HG03064 (cell line): ENCODE measurements at regions not wholly inside any gene's neighbourhood (a gene's known extent, or its start where the extent isn't known, plus 50 kb on each side); places are given as distances from the start of the nearest gene placed in this dataset.
A peak's percentile ranks its signal among the peaks of the same experiment; 100 is the strongest.
"Not testable (repeated sequence)": the region's sequence is repeated elsewhere in the genome, so short reads cannot be mapped to it uniquely, and the experiment has no call there.

Experiments used
- ATAC-seq: cut with Tn5 transposase; IDR thresholded peaks from one replicate; pipeline ENCODE4 v1.9.1; 2021; ENCODE audit warnings: low read depth; ENCODE audit not compliant: unreplicated experiment

DNA sequence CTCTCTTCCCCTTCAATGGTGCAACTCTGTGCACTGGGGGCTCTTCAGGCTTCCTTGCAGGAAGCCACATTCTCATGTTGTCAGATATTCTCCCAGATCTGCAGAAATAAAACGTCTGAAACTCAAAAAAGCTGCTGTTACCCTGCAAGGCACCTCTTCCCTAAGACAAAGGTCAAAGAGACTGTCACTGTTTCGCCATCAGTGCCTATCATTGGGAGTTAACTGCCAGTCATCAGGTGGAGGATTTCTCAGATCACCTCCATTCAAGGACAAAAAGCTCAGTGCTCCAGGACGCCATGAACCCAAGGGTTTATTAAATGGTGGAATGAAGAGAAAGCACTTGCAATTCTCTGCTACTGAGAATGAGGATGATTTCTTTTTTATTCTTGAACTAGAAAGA is 144.6 kb upstream of the PALS2 start:
- ATAC-seq: no peak

DNA sequence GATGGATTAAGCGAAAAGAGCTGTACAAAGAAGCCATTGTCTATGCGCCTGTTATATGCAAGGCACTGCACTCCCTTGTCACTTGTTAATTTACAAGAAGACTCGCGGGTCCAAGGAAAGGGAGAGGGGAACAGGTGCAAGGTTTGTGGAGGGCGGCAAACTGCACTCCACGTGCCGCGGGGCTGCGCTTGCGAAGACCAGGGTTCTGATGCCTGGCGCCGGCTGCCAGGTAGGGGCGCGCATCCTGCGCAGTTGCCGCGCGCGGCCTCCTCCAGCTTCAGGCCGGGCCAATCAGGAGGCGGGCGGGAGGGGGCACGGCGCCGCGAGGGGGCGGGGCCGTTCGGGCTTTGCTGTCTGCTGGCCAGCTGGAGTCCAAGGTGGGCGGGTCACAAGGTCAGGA is 140.6 kb upstream of the PALS2 start:
- no peak for ATAC-seq

DNA sequence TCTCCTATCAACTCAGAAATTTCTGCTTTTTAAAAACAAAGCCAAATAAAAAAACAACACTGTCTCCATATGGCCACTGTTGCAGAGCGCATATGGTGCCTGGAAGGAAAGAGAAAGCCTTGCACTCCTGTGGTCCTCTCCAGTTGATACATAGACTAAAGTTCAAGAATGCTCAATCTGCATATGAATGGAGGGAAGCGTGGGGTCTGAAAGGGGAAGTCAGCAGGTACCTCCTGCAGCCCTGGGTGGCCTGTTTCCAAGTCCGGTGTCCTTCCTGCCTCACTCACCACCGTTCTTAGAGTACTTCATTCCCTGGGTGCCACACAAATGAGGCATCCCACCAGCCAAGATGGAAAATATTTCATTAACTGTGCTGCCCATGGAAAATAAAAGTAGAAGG is 138.3 kb upstream of the PALS2 start:
- ATAC-seq: no peak

DNA sequence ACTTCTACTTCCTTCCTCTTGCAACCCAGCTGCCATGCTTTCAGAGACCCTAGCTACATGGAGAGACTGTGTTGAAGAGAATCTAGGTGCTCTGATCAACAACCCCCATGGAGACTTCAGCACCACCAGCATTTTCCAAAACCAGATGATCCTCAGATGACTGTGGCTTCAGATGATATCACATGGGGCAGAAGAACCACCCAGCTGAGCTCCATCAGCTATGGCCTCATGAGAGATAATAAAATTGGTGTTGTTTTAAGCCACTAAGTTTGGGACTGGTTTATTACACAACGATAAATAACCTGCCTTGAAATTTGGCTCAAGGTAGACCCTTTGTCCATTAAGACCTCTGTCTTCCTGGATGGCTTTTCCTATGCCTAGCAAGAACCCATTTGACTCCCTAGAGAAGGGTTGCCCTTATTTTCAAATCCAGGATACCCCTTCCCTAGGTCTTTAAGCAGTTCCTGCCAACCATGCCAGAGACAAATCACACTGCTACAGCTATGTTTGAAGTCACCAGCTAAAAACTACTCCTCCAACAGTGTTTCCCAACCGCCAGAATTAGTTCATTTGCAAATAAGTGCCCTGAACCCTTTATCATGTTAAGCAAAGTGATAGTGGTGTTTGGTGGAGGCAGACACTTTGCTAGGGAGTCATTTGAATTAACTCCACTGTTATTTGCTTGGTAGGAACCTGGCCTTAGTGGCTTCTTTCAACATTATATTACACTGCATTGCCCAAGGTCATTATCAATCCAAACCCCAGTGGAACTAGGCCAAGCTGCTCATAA is 136.9 kb upstream of the PALS2 start:
- no peak for ATAC-seq

DNA sequence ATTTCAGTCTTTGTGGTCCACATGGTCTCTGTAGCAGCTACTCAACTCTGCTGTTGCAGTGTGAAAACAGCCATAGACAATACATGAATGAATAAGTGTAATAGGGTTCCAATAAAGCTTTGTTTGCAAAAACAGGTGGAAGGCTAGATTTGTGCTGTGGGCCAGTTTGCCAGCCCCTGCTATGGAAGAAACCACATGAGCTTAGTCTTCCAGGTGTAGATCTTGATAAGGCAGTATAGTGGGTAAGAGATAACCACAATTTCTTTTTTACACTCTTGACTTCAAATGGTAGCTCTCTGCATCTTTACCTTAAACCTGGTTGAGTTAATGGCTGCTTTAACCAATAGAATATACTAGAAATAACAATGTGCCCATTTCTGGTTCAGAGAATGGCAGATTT is 135.0 kb upstream of the PALS2 start:
- ATAC-seq: no peak

DNA sequence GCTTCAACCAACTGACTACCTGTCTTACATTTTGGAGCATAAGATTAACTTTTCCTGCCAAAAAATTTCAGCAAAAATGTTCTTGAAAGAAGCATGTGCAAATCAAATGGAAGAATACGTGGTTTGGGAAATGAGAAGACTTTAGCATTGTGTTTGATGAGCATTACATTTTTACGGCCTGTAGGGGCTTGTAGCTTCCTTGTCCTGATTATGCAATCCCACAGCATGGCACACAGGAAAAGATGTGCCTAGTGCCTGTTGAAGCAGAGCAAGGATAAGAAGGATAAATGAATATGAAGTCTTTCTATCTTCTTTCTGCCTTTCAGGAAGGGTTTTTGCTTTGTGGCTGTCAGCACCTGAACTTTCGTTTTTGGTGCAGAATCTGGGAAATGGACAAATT is 134.1 kb upstream of the PALS2 start:
- not testable (repeated sequence) for ATAC-seq

DNA sequence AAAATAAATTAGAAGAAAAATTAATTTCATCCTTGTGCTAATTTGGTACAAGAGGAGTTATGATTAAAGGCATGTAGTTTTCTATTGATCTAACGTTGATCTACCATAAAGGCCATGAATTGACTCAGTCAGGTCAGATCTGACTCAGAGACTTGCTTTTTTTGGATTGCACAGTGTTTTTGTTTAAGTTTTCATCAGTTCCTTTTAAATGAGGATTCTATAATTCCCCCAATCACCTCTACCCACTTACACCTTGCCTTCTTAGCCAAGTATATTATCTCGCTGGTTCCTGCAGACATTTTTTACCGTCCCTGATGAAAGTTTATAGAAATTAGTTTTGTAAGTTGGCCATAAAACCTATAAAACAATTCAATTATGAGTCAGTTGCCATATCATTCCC is 132.4 kb upstream of the PALS2 start:
- no peak for ATAC-seq

DNA sequence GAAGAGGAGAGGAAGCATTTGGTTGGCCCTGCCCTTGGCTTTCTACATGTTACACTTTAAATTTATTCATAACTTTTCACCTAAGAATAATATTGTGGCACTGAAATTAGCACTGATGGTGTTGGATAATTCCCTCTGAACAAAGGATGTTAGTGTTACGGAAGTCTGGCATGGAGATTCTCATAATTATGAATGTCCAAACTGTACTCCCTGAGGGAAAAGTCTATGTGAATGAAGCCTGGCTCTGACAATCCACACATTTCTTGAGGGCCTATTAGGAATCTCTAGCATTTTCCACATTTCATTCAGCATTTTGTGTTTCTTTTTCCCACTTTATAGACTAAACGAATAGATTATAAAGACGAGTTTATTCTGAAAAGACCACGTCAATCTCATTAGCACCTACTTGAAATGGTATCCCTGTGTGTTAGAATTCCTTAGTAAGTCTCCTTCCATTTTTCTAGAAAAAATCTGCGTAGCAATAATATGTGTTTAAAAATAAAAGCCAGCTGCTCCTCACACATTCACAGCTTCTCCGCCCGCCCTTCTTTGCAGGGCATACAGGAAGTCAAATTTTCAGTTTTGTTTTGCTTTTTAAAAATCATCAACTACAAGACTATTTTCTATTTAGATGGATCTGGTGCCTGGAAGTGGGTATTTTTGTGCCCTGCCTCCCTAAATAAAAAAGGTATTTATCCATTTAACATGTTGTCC is 131.8 kb upstream of the PALS2 start:
- ATAC-seq: peak; percentile 67

DNA sequence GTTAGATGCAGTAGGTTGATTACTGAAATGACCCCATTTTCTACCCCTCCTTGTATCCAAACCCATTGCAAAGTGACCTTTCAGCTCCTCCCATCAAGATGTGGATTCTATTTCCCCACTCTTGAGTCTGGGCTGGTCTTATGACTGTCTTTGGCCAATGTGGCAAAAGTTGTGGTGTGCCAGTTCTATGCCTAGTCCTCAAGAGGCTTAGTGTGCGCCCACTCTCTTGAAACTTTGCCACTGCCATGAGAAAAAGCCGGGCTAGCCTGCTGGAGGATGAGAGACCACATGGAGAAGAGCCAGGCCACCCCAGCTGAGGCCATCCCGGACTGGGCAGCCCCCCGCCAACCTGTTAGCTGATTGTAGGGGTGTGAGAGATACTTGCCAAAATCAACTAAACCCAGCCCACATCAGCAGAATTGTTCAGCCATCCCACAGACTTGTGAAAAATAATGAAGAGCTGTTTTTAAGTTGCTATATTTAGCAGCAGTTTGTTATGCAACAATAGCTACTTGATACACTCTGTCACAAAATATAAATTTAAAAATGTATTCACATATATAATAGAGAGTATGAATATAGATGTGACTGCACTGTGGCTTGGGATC is 131.0 kb upstream of the PALS2 start:
- ATAC-seq: no peak

DNA sequence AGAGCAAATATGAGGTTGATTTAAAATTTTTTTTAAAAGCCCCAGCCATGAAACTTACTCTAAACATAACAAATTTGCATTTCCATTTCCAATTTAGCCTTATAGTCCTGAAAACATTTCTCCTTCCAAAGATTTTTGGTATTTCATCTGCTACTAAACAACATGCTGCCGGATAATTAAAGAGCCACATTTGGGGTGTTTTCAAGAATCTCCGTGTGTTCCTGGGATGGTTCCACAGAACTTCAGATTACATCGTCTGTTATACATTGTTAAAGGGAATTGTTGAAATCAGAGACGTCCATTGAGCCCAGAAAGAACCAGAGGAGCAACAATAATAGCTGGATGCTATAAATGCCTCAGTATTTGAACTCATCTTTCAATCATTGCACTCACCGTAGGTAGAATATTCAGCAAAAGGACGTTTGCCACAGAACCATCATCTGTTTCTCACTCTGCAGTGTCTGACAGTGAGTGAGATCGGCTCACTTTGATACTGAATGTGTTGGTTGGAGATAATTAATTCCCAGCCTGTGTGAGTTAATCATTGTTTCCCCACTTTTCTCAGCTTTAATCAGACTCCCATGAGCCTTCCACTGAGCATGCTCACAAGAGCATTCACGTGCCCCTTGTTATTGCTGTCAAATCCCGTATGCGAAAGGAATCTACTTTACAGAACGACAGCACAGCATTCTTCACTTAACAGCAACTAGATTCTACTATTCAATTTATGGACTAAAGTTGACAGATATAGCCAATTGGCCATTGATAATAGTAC is 128.4 kb upstream of the PALS2 start:
- no peak for ATAC-seq

DNA sequence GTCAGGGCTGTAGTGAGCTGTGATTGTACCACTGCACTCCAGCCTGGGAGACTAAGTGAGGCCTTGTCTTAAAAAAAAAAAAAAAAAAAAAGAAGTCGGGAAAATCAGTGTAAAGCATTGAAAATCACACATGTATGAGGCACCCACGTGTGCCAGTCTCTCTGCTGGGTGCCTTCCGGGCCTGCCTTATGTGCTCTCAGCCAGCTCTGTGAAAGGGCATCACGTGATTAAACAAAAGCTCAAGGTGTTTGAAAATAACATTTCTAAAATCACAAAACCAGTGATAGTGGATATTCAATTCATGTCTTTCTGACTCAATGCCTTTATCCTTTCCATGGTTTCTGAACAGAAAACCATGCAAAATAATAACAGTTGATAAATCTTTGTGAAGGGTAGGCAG is 125.2 kb upstream of the PALS2 start:
- no peak for ATAC-seq

DNA sequence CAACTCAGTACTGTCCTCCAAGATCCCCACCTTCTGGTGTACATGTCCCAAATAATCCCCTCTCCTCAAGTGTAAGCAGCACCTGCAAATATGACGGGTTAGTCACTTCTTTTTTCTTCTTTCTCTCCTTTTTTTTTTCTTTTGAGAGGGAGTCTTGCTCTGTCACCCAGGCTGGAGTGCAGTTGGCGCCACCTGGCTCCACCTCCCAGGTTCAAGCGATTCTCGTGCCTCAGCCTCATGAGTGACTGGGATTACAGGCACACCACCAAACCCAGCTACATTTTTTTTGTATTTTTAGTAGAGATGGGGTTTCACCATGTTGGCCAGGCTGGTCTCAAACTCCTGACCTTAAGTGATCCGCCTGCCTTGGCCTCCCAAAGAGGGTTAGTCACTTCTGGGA is 123.8 kb upstream of the PALS2 start:
- ATAC-seq: not testable (repeated sequence)

DNA sequence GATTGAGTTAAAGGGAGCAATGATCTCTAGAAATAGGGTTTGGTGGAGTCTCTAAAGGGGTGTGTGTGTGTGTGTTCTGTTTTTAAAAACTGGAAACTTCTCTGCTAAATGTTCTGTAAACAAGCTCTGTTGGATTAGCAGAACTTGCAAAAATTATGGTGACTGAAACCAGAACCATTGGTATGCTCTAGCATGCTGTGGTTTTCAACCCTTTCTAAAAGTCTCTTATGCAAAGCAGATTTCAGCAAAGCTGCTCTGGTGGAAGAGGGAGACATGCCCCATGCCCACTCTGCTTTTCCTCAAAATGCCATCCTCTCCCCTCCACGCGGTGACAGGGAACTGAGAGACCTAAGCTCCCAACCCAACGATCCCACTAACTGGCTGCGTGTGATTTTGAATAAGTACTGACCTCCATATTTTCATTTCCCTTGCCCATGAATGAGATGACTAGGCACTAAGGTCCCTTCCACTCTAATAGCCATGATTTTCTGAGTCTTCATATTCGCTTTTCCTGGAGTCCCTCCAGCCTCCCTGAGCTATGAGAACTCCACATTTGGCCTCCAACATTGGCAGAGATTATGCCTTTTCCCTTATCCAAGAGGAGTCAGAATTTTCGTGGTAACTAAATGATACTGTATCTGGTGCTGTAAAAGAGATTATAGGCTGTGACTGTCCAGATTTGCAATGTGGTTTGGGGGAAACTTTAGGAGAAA is 117.3 kb upstream of the PALS2 start:
- peak; percentile 67 for ATAC-seq

DNA sequence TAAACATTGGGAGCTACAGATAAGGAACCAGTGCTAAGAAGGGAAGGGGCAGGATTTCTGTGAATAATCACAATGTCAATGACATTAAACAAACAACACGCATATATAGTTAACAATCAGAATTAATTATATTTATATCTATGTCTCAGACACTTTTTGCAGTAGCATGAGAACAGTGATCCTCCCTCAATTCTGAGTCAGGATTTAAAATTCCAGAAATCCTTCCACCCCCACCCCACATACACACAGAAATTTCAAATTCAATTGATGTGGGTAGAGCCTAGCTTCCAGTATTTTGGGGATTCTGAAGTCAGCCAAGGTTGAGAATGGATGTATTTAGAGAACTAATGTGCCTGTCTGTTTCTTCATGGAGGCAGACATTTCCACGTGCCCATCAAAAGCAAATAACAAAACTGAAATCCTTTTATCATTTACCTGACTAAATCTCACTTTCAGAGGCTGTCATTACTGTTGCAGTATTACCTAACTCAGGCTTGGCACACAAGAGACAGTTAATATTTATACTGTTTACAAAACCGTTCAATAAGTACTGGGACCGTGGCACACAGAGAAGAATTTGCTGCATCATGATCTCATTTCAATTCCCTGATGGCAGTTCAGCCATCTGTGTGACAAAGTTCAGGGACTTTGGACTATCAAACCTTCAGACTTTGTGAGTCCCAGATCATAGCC is 116.6 kb upstream of the PALS2 start:
- peak; percentile 74 for ATAC-seq

DNA sequence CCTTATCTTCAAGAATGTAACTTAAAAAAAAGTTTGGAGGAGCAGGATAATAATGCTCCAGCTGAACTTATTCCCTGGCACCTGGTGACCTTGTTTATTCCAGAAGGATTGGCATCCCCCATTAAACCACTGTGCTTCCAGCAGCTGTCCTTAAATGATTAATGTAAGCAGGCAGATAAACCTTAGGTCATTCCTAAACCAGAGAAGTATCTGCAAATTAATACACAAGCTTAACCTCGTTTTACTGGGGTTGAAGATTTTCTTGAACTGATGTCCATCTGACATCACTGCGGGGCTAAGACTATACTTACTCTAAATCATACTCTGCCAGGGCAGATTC is 116.1 kb upstream of the PALS2 start:
- ATAC-seq: no peak

DNA sequence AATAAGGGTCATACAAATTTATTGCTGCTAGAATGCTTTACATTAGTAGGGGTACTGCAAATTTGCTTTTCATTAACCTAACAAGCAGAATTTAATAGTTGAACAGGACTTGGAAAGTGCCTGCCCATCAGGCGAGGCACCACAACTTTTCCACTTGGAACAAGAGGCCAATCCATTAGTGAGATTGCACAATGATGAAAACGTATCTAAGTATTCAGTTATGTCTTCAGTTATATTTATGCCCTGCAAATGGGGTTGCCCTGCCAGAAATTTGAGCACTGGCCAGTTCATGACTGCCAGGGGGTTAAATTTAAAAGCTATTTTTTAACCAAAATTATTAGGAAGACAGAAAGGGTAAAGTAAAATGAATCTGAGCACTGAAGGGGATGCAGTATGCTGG is 111.1 kb upstream of the PALS2 start:
- ATAC-seq: no peak

DNA sequence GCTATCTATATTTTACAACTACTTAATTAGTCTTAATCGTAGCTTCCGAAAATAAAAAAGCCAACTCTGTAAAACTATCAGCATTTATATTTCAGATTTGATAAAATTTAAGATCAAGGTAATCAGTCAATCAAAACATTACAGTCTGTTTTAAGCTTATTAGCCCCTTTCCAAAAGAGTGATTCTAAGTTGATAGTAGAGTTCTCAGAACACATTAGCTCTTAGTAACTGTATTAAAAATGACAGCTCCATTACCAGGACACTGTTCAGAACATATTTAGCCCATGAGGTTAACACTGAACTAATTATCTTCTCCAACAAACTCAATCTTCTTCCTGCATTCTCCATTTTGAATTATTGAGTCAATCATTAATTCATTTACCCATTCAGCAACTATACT is 110.3 kb upstream of the PALS2 start:
- ATAC-seq: no peak

DNA sequence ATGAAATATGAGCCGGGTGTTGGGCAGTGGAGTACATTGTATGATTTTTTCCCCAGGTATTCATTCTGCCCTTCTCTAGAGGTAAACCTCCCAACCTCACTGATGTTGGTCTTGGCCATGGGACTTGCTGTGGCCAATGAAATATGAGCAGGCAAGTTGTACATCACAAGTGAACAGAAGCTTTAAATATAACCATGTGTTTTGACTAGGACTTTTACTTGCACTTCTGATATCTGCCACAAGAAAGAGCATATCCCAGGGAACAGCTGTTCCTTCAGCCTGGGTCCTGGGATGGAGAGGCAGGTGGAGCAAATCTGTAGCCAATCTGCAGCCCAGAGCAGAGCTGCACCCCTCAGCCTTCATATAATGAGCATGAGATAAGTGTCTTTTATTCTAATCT is 109.8 kb upstream of the PALS2 start:
- ATAC-seq: no peak

DNA sequence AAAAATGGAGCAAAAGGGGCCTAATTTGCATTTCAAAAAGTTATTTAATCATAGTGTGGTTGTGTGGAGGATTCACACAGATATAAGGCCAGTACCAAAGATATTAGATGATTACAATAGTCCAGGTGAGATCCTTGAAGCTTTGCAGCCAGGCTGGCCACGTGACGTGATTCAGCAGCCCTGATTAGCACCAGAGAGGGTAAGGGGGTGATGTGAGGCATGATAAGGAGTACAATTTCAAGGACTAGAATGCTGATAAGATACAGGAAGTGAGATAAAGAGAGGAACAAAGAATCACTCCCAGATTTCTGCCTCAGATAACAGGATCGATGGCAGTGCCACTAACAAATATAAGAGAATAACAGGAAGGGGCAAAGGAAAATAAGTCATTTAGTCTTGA is 108.4 kb upstream of the PALS2 start:
- no peak for ATAC-seq

DNA sequence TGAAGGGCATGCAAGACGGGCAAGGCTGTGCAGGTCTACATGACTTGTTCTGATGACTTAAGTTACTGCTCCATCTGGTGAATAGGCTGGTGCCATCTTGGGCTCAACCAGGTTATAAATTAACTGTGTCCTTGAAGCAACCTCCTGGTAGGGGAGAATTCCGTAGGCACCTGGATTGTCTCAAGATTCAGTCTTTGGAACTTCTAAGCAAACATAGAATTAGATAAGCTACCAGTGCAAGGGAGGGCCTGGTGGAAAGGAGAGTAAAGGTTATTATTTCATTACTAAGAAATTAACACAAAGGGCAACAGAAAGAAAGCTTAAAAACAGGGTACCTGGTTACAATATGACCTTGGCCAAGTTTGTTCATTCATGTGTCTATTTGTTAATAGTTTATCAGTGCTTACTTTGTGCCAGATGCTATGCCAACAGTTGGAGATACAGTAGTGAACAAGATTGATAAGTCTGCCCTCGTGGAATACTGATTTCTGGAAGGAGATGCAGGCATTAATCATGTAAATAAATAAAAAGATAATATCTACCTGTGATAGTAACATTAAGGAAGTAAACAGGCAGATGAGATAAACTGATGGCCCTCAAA is 107.0 kb upstream of the PALS2 start:
- no peak for ATAC-seq
